ENCODE measurements at regions not wholly inside any gene's neighbourhood (a gene's known extent, or its start where the extent isn't known, plus 50 kb on each side); places are given as distances from the start of the nearest gene placed in this dataset.

DNA sequence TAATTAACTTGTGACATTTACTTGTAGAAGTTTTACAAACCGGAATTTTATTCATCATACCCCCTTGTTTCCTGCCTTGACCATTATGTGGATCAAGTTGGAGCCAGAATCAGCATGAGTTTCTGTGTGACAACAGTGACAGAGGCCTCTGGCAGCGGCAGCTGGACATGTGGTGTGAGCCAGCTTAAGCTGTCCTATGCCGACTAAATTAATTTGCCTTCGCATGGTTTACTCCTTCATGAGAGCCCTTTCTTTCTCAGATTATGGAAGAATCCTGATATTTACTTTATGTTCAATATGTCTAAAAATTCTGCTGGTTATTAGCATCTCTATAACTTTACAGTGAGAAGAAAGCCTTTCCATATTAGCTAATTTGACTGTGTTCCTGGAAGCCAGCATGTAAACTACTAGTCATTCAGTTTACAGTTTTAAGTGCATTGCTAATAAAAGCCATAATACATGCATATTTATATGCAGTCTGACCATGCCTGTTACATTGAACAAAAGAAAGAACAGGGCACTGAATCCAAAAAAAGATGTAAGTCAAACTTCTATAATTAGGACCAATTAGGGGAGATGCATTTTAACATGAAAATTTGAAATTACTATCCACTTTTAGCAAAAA is 495.8 kb upstream of the ACVR2A start:
- Histone ChIP-seq H3K9ac (ENCODE audit: low read length in 5 of 5) (no peak overlapping the region), H3K9me3 (ENCODE audit: control insufficient read depth in 5 of 5, low read length in 5 of 5) (peaks cover 0 to 11% (median 8%) of the 10 kb centered on the region in 5 donors), H3K27me3 (ENCODE audit: control insufficient read depth in 5 of 5, insufficient read depth in 4 of 5, low read length in 5 of 5) (no peaks in the 10 kb centered on the region), H3K4me1 (ENCODE audit: control insufficient read depth in 5 of 5, insufficient read depth in 5 of 5, low read length in 5 of 5) (no peaks in the 10 kb centered on the region), H3K27ac (ENCODE audit: low read depth, low read length) (no peak overlapping the region), H3K4me3 (ENCODE audit: low read depth in 1 of 5, low read length in 5 of 5) (no peak overlapping the region), H3K36me3 (ENCODE audit: control insufficient read depth in 5 of 5, insufficient read depth in 5 of 5, low read length in 5 of 5) (no peaks in the 10 kb centered on the region)

DNA sequence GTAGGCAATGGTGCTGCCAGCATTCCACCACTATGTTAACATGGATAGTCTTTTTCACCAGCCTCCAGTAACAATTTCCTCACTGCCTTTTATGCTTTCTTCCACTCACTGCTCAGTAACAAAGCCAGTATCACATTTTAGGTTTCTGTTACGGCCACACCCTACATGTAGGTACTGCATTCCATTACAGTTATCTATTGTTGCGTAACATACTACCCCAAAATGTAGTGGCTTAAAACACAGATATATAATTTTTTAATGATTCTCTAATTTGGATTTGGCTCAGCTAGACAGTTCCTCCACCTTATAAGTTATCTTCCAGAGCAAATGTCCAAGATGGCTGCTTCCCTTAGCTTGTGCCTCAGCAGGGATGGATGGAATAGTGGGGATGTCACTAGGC is 498.7 kb upstream of the ACVR2A start:
- Histone ChIP-seq H3K9me3 (ENCODE audit: control insufficient read depth in 5 of 5, low read length in 5 of 5) (peaks cover 0 to 11% (median 8%) of the 10 kb centered on the region in 5 donors), H3K27ac (ENCODE audit: low read depth, low read length) (no peak overlapping the region), H3K4me1 (ENCODE audit: control insufficient read depth in 5 of 5, insufficient read depth in 5 of 5, low read length in 5 of 5) (no peaks in the 10 kb centered on the region), H3K27me3 (ENCODE audit: control insufficient read depth in 5 of 5, insufficient read depth in 4 of 5, low read length in 5 of 5) (no peaks in the 10 kb centered on the region), H3K4me3 (ENCODE audit: low read depth in 1 of 5, low read length in 5 of 5) (no peak overlapping the region), H3K36me3 (ENCODE audit: control insufficient read depth in 5 of 5, insufficient read depth in 5 of 5, low read length in 5 of 5) (no peaks in the 10 kb centered on the region), H3K9ac (ENCODE audit: low read length in 5 of 5) (no peak overlapping the region)

DNA sequence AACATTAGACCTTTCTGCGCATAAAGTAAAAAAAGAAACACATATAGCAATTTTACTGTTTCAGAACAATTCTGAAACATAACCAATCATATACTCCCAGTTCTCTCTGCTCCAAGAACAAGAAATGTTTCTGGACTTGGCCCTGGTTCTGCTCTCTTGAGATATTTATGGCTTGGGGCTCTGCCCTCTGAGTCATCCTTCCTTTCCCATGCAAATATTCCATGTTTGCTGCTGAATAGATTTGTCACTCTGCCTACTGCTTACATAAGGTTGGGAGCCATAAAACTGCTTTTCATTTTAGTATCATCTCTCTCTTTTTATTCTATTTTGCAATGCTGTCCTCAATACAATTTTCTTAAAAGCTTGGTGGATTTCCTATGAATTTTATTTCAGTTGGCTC is 499.6 kb upstream of the ACVR2A start:
- Histone ChIP-seq H3K27ac (ENCODE audit: low read depth, low read length) (no peak overlapping the region), H3K36me3 (ENCODE audit: control insufficient read depth in 5 of 5, insufficient read depth in 5 of 5, low read length in 5 of 5) (no peaks in the 10 kb centered on the region), H3K4me3 (ENCODE audit: low read depth in 1 of 5, low read length in 5 of 5) (no peak overlapping the region), H3K4me1 (ENCODE audit: control insufficient read depth in 5 of 5, insufficient read depth in 5 of 5, low read length in 5 of 5) (no peaks in the 10 kb centered on the region), H3K9me3 (ENCODE audit: control insufficient read depth in 5 of 5, low read length in 5 of 5) (peaks cover 0 to 11% (median 8%) of the 10 kb centered on the region in 5 donors), H3K9ac (ENCODE audit: low read length in 5 of 5) (no peak overlapping the region), H3K27me3 (ENCODE audit: control insufficient read depth in 5 of 5, insufficient read depth in 4 of 5, low read length in 5 of 5) (no peaks in the 10 kb centered on the region)

DNA sequence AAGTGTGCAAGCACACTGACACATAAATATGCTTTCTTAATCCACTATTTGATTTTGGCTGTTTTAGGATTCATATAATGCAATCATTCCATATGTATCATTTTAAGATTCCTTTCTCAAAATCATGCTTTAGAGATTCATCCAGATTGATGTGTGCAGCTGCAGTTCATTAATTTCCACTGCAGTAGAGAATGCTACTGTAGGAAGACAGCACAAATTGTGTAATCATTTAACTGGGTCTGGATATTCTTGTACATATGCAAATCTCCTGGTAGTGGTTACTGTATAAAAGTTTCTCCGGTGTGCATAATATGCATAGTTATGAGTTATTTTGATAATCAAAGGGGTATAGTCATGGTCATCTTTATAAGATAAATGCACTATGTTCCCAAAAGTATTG is 502.5 kb upstream of the ACVR2A start:
- H3K9me3 ChIP-seq (ENCODE audit: control insufficient read depth in 5 of 5, low read length in 5 of 5): peaks cover 0 to 11% (median 8%) of the 10 kb centered on the region in 5 donors
- H3K9ac ChIP-seq (ENCODE audit: low read length in 5 of 5): no peak overlapping the region
- H3K4me1 ChIP-seq (ENCODE audit: control insufficient read depth in 5 of 5, insufficient read depth in 5 of 5, low read length in 5 of 5): no peaks in the 10 kb centered on the region
- no peaks in the 10 kb centered on the region for H3K27me3 ChIP-seq (ENCODE audit: control insufficient read depth in 5 of 5, insufficient read depth in 4 of 5, low read length in 5 of 5)
- H3K27ac ChIP-seq (ENCODE audit: low read depth, low read length): no peak overlapping the region
- no peak overlapping the region for H3K4me3 ChIP-seq (ENCODE audit: low read depth in 1 of 5, low read length in 5 of 5)
- no peaks in the 10 kb centered on the region for H3K36me3 ChIP-seq (ENCODE audit: control insufficient read depth in 5 of 5, insufficient read depth in 5 of 5, low read length in 5 of 5)

DNA sequence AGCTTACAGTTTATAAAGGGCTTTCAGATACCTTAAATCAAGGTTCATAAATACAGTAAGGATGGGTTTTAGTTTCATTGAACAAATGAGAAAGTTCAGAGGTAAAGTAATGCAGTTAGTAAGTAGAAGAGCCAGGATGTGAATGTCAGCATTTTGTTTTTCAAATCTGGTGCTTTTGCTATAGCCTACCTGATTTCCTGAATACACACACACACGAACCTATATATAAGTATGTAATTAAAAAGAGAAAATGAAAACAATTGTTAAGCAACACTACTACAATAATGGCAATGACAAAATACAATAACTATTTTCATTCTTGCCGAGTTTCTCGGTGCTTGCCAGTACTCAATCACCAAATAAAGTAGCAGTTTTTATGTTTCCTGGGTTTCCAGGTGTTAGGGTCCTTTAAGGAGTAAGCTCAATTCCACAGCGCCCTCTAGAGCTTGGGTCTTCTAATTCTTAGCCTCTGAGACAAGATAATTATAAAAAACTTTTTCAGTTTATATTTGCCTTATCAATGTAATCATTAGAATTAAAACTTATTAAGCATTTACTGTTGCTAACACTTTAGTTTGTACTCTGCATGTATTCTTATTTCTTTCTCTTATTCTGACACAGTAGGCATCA is 512.9 kb upstream of the ACVR2A start:
- H3K9ac ChIP-seq (ENCODE audit: low read length in 5 of 5): no peak overlapping the region
- H3K4me3 ChIP-seq (ENCODE audit: low read depth in 1 of 5, low read length in 5 of 5): no peak overlapping the region
- no peaks in the 10 kb centered on the region for H3K36me3 ChIP-seq (ENCODE audit: control insufficient read depth in 5 of 5, insufficient read depth in 5 of 5, low read length in 5 of 5)
- no peak overlapping the region for H3K27ac ChIP-seq (ENCODE audit: low read depth, low read length)
- H3K9me3 ChIP-seq (ENCODE audit: control insufficient read depth in 5 of 5, low read length in 5 of 5): no peaks in the 10 kb centered on the region
- peaks cover 0 to 4% (median 0%) of the 10 kb centered on the region in 5 donors for H3K4me1 ChIP-seq (ENCODE audit: control insufficient read depth in 5 of 5, insufficient read depth in 5 of 5, low read length in 5 of 5)
- no peaks in the 10 kb centered on the region for H3K27me3 ChIP-seq (ENCODE audit: control insufficient read depth in 5 of 5, insufficient read depth in 4 of 5, low read length in 5 of 5)

DNA sequence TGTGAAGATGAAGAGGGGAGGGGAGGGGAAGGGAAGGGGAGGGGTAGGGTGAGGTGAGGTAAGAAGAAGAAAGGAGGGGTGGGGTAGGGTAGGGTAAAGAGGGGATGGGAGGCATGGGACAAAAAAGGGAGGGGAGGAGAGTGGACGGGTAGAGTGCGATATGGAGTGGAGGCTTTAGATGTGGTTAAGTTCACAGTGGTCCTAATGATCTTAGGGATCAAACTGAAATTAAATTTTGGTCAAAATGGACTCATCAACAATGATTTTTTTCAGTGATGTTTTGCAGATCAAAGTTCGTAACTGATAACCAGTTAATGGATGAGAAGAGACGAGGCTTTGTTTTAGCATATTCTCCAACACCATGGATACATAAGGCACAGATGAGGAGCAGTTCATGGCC is 513.9 kb upstream of the ACVR2A start:
- H3K4me1 ChIP-seq (ENCODE audit: control insufficient read depth in 5 of 5, insufficient read depth in 5 of 5, low read length in 5 of 5): peaks cover 0 to 4% (median 0%) of the 10 kb centered on the region in 5 donors
- no peak overlapping the region for H3K4me3 ChIP-seq (ENCODE audit: low read depth in 1 of 5, low read length in 5 of 5)
- no peaks in the 10 kb centered on the region for H3K9me3 ChIP-seq (ENCODE audit: control insufficient read depth in 5 of 5, low read length in 5 of 5)
- H3K27ac ChIP-seq (ENCODE audit: low read depth, low read length): no peak overlapping the region
- H3K27me3 ChIP-seq (ENCODE audit: control insufficient read depth in 5 of 5, insufficient read depth in 4 of 5, low read length in 5 of 5): no peaks in the 10 kb centered on the region
- no peak overlapping the region for H3K9ac ChIP-seq (ENCODE audit: low read length in 5 of 5)
- no peaks in the 10 kb centered on the region for H3K36me3 ChIP-seq (ENCODE audit: control insufficient read depth in 5 of 5, insufficient read depth in 5 of 5, low read length in 5 of 5)

DNA sequence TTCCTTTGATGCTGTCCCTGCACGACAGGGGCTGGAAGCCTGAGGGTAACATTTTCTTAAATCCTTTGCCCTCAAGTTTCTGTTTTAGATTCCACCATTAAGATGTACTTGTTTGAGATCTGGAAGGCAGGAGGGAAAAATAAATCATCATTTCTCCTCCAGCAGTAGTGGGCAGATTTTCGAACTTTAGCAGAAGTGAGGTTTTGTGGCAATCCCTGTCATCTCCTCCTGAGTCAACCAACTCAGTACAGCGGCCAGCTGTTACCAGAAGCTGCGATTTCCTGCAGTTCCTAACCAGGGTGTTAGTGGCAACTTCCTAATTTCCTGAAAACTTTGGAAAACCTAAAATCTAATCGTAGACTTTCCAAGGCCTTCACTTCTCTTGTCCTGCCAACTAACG is 517.2 kb upstream of the ACVR2A start:
- Histone ChIP-seq H3K27ac (ENCODE audit: low read depth, low read length) (no peak overlapping the region), H3K36me3 (ENCODE audit: control insufficient read depth in 5 of 5, insufficient read depth in 5 of 5, low read length in 5 of 5) (no peaks in the 10 kb centered on the region), H3K9ac (ENCODE audit: low read length in 5 of 5) (no peak overlapping the region), H3K27me3 (ENCODE audit: control insufficient read depth in 5 of 5, insufficient read depth in 4 of 5, low read length in 5 of 5) (no peaks in the 10 kb centered on the region), H3K4me3 (ENCODE audit: low read depth in 1 of 5, low read length in 5 of 5) (no peak overlapping the region), H3K4me1 (ENCODE audit: control insufficient read depth in 5 of 5, insufficient read depth in 5 of 5, low read length in 5 of 5) (peaks cover 0 to 4% (median 0%) of the 10 kb centered on the region in 5 donors), H3K9me3 (ENCODE audit: control insufficient read depth in 5 of 5, low read length in 5 of 5) (no peaks in the 10 kb centered on the region)

DNA sequence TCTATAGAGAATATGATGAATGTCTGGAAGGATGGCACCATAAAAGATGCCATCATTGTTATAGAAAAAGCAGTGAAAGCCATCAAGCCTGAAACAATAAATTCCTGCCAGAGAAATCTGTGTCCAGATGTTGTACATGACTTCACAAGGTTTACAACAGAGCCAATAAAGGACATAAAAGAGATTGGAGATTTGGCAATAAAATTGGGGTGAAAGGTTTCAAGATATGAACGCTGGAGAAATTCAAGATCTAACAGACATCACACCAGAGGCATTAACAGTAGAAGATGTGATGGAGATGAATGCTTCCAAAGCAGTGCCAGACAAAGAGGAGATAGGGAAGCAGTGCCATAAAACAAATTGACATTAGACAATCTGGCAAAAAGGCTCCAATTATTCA is 518.8 kb upstream of the ACVR2A start:
- Histone ChIP-seq H3K27me3 (ENCODE audit: control insufficient read depth in 5 of 5, insufficient read depth in 4 of 5, low read length in 5 of 5) (no peaks in the 10 kb centered on the region), H3K27ac (ENCODE audit: low read depth, low read length) (no peak overlapping the region), H3K4me3 (ENCODE audit: low read depth in 1 of 5, low read length in 5 of 5) (no peak overlapping the region), H3K9ac (ENCODE audit: low read length in 5 of 5) (no peak overlapping the region), H3K4me1 (ENCODE audit: control insufficient read depth in 5 of 5, insufficient read depth in 5 of 5, low read length in 5 of 5) (peaks cover 0 to 4% (median 0%) of the 10 kb centered on the region in 5 donors), H3K9me3 (ENCODE audit: control insufficient read depth in 5 of 5, low read length in 5 of 5) (peaks cover 0 to 6% (median 3%) of the 10 kb centered on the region in 5 donors), H3K36me3 (ENCODE audit: control insufficient read depth in 5 of 5, insufficient read depth in 5 of 5, low read length in 5 of 5) (no peaks in the 10 kb centered on the region)

DNA sequence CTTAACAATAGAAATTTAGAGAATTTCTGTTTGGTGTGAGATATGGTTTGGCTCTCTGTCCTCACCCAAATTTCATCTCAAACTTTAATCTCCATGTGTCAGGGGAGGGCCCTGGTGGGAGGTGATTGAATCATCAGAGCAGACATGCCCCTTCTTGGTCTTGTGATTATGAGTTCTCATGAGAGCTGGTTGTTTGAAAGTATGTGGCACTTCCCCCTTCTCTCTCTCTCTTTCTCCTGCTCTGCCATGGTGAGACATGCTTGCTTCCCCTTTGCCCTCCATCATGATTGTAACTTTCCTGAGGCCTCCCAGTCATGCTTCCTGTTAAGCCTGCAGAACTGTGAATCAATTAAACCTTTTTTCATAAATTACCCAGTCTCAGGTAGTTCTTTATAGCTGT is 524.7 kb upstream of the ACVR2A start:
- Histone ChIP-seq H3K27ac (ENCODE audit: low read depth, low read length) (no peak overlapping the region), H3K36me3 (ENCODE audit: control insufficient read depth in 5 of 5, insufficient read depth in 5 of 5, low read length in 5 of 5) (no peaks in the 10 kb centered on the region), H3K9ac (ENCODE audit: low read length in 5 of 5) (no peak overlapping the region), H3K4me1 (ENCODE audit: control insufficient read depth in 5 of 5, insufficient read depth in 5 of 5, low read length in 5 of 5) (peaks cover 0 to 6% (median 0%) of the 10 kb centered on the region in 5 donors), H3K9me3 (ENCODE audit: control insufficient read depth in 5 of 5, low read length in 5 of 5) (peaks cover 3 to 23% (median 11%) of the 10 kb centered on the region in 5 donors), H3K4me3 (ENCODE audit: low read depth in 1 of 5, low read length in 5 of 5) (no peak overlapping the region), H3K27me3 (ENCODE audit: control insufficient read depth in 5 of 5, insufficient read depth in 4 of 5, low read length in 5 of 5) (no peaks in the 10 kb centered on the region)

DNA sequence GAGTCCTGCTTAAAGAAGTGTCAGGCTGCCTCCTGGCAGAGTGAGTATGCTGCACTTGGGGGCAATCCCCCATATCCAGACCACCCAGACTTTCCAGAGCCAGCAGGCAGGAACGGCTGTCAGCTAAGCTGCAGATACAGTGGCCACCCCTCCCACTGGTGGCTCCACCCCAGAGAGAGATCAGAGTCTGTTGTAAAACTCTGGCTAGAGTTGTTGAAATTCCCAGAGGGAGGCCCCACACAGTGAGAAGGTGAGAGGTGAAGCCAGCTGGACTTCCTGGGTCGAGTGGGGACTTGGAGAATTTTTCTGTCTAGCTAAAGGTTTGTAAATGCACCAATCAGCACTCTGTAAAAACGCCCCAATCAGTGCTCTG is 533.8 kb upstream of the ACVR2A start:
- no peak overlapping the region for H3K27ac ChIP-seq (ENCODE audit: low read depth, low read length)
- H3K9me3 ChIP-seq (ENCODE audit: control insufficient read depth in 5 of 5, low read length in 5 of 5): no peaks in the 10 kb centered on the region
- H3K4me3 ChIP-seq (ENCODE audit: low read depth in 1 of 5, low read length in 5 of 5): peak overlapping the region in 1 of 5 donors; percentile 25
- peaks cover 0 to 9% (median 6%) of the 10 kb centered on the region in 5 donors for H3K4me1 ChIP-seq (ENCODE audit: control insufficient read depth in 5 of 5, insufficient read depth in 5 of 5, low read length in 5 of 5)
- no peaks in the 10 kb centered on the region for H3K36me3 ChIP-seq (ENCODE audit: control insufficient read depth in 5 of 5, insufficient read depth in 5 of 5, low read length in 5 of 5)
- H3K9ac ChIP-seq (ENCODE audit: low read length in 5 of 5): no peak overlapping the region
- H3K27me3 ChIP-seq (ENCODE audit: control insufficient read depth in 5 of 5, insufficient read depth in 4 of 5, low read length in 5 of 5): no peaks in the 10 kb centered on the region
